OCI-LY3 (cell line): ENCODE measurements at regions not wholly inside any gene's neighbourhood (a gene's known extent, or its start where the extent isn't known, plus 50 kb on each side); places are given as distances from the start of the nearest gene placed in this dataset.

ENCODE experiments used
- H2AFZ ChIP-seq: fragments of 200-600, 300-600 bp; shearing (Covaris generic); 2 replicates; pipeline ENCODE4 v1.6.0; 2014; ENCODE audit warnings: antibody characterized with exemption, low read depth, low read length
- H3K27ac ChIP-seq: fragments of 200-600, 300-600 bp; sonication (generic); 2 replicates; pipeline ENCODE4 v1.5.1; 2014; ENCODE audit warnings: mild to moderate bottlenecking, low read length, moderate library complexity, mixed read lengths
- H3K27me3 ChIP-seq: fragments of 200-600, 300-600 bp; sonication (generic); 2 replicates; pipeline ENCODE4 v1.6.1; 2014; ENCODE audit warnings: low read depth, low read length, mixed read lengths
- H3K36me3 ChIP-seq: fragments of 200-600, 300-600 bp; sonication (generic); replicated peaks from 2 replicates; pipeline ENCODE3; 2014; ENCODE audit warnings: low read depth, low read length, mixed read lengths
- H3K4me1 ChIP-seq: fragments of 300-600, 200-600 bp; sonication (generic); 2 replicates; pipeline ENCODE4 v1.6.1; 2014; ENCODE audit warnings: low read length, mixed read lengths
- H3K4me2 ChIP-seq: fragments of 200-600, 300-600 bp; sonication (generic); 2 replicates; pipeline ENCODE4 v1.6.1; 2014; ENCODE audit warnings: low read length, mixed read lengths
- H3K4me3 ChIP-seq: fragments of 300-600, 200-600 bp; sonication (generic); 2 replicates; pipeline ENCODE4 v1.5.1; 2014; ENCODE audit warnings: antibody characterized with exemption, mild to moderate bottlenecking, low read length, moderate library complexity
- H3K79me2 ChIP-seq: fragments of 300-600, 200-600 bp; shearing (Covaris generic); 2 replicates; pipeline ENCODE4 v1.6.1; 2014; ENCODE audit warnings: mild to moderate bottlenecking, low read length, mixed read lengths
- H3K9ac ChIP-seq: fragments of 300-600, 200-600 bp; shearing (Covaris generic); 2 replicates; pipeline ENCODE4 v1.6.0; 2014; ENCODE audit warnings: mild to moderate bottlenecking, low read length, moderate library complexity
- H3K9me3 ChIP-seq: fragments of 200-600, 300-600 bp; shearing (Covaris generic); 2 replicates; pipeline ENCODE4 v1.6.1; 2014; ENCODE audit warnings: low read length, mixed read lengths; ENCODE audit not compliant: insufficient read depth
- H4K20me1 ChIP-seq: fragments of 200-600, 300-600 bp; sonication (generic); 2 replicates; pipeline ENCODE4 v1.6.1; 2016; ENCODE audit warnings: low read length, mixed read lengths; ENCODE audit not compliant: insufficient read depth
- EZH2phosphoT487 ChIP-seq: fragments of 200-600 bp; shearing (Covaris generic); IDR thresholded peaks from 2 replicates; pipeline ENCODE4 v1.6.1; 2018; ENCODE audit warnings: antibody characterized with exemption, mixed run types, low read depth
- TF ChIP-seq, protein P1 (sequence below): fragments of 200-600, 300-600 bp; sonication (generic); IDR thresholded peaks from 2 replicates; pipeline ENCODE4 v1.5.1; 2014; ENCODE audit warnings: antibody characterized with exemption, low read length, low read depth

DNA sequence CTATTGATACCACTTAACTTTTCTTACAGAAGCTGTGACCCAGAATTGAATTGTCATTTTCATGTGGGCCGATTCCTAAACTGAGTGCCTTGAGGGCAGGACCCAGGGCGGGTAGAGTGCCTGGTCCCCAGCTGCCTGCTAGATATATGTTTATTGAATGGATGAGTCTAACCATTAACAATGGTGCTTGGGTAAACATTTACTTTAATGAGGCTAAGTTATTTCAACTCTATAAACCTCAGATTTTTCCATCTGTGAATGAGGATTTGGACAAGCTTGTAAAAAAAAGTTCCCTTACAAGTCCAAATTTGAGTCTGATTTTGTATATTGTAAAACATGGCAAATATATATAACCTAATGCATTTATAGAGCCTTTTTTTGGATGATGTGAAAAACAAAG is 181.8 kb upstream of the ELL2 start:
- no peaks in the 10 kb centered on the region for H3K9me3 ChIP-seq
- H3K4me2 ChIP-seq: no peak overlapping the region
- TF ChIP-seq EZH2phosphoT487: no peak
- TF ChIP-seq, protein P1, sequence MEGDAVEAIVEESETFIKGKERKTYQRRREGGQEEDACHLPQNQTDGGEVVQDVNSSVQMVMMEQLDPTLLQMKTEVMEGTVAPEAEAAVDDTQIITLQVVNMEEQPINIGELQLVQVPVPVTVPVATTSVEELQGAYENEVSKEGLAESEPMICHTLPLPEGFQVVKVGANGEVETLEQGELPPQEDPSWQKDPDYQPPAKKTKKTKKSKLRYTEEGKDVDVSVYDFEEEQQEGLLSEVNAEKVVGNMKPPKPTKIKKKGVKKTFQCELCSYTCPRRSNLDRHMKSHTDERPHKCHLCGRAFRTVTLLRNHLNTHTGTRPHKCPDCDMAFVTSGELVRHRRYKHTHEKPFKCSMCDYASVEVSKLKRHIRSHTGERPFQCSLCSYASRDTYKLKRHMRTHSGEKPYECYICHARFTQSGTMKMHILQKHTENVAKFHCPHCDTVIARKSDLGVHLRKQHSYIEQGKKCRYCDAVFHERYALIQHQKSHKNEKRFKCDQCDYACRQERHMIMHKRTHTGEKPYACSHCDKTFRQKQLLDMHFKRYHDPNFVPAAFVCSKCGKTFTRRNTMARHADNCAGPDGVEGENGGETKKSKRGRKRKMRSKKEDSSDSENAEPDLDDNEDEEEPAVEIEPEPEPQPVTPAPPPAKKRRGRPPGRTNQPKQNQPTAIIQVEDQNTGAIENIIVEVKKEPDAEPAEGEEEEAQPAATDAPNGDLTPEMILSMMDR: no peak
- no peak overlapping the region for H3K27ac ChIP-seq
- H3K4me1 ChIP-seq: peaks cover 13% of the 10 kb centered on the region
- H3K9ac ChIP-seq: no peak overlapping the region
- no peaks in the 10 kb centered on the region for H3K79me2 ChIP-seq
- H4K20me1 ChIP-seq: no peaks in the 10 kb centered on the region
- no peaks in the 10 kb centered on the region for H3K36me3 ChIP-seq
- H2AFZ ChIP-seq: no peak overlapping the region
- H3K27me3 ChIP-seq: no peaks in the 10 kb centered on the region
- H3K4me3 ChIP-seq: no peak overlapping the region

DNA sequence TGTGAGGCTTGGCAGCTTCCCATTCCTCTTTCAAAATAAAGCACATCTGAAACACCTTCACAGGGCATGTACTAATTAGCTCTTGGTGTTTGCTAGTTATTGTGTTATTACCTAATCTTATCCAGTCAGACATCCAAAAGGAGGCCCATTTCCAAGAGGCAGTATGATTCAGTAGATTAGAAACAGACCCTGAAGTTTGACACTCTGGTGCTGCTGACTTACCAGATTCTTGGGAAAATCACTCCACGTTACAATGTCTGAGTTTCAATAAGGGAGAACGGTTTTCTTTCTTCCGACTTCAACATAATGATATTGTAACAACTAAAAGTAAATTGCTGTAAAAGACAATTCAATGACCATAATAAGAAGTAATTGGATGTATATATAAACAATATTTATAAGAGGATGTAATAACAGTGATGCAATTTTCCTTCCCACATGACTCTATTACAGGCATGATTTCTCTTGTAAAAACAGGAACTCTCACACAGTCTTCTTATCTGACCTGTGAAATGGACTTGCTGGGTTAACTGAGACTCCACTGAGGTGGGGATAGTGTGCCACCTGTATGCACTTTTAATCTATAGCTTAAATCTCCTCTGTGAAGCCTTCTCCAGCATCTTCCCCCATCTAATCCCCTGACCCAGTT is 181.3 kb upstream of the ELL2 start:
- H3K27ac ChIP-seq: no peak overlapping the region
- H3K79me2 ChIP-seq: no peaks in the 10 kb centered on the region
- H3K4me3 ChIP-seq: no peak overlapping the region
- TF ChIP-seq, protein P1: no peak
- no peak for TF ChIP-seq EZH2phosphoT487
- H4K20me1 ChIP-seq: no peaks in the 10 kb centered on the region
- no peaks in the 10 kb centered on the region for H3K36me3 ChIP-seq
- H2AFZ ChIP-seq: no peak overlapping the region
- no peaks in the 10 kb centered on the region for H3K9me3 ChIP-seq
- no peaks in the 10 kb centered on the region for H3K27me3 ChIP-seq
- H3K9ac ChIP-seq: no peak overlapping the region
- no peak overlapping the region for H3K4me2 ChIP-seq
- peaks cover 13% of the 10 kb centered on the region for H3K4me1 ChIP-seq

DNA sequence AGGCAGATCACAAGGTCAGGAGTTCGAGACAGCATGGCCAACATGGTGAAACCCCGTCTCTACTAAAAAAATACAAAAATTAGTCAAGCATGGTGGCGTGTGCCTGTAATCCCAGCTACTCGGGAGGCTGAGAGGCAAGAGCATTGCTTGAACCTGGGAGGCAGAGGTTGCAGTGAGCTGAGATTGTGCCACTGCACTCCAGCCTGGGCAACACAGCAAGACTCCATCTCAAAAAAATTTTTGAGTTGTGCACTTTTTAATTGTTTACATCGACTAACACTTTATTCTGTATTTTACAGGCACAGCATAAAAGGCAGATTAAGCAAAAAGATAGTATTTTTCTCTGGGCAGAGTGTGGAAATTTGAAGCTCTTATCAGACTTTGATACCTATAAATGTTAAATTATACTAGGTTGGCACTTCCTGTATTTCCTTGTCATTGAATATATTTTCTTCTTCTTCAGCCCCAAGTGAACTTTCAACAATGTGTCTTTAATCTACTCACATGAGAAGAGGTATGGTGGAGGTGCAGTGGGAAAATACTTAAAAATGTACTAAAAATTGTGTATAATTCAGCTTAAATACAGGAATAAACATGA is 180.6 kb upstream of the ELL2 start:
- no peak overlapping the region for H3K27ac ChIP-seq

DNA sequence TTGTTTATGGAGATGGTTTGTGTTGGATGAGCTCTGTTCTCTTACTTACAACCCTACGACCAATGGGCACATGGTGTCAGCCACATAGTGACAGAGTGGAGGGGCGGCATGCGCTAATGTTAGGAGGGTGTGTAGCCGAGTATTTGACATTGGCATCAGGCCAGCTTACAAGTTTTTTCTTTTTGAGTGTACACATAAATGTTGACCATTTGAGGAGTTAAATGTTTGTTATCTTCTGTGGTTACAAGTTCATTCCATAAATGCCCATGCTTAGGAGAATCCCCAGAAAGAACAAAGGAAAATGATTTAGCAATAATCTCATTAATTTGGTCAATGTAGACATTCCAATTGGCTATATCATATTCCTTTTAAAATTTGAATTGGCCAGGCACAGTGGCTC is 180.1 kb upstream of the ELL2 start:
- Histone ChIP-seq H3K4me3 (no peak overlapping the region), H3K79me2 (no peaks in the 10 kb centered on the region), H3K9me3 (no peaks in the 10 kb centered on the region), H3K27ac (no peak overlapping the region), H3K27me3 (no peaks in the 10 kb centered on the region), H3K4me2 (no peak overlapping the region), H2AFZ (no peak overlapping the region), H3K36me3 (no peaks in the 10 kb centered on the region), H4K20me1 (no peaks in the 10 kb centered on the region), H3K9ac (no peak overlapping the region), H3K4me1 (peaks cover 9% of the 10 kb centered on the region)
- no peak for TF ChIP-seq EZH2phosphoT487
- TF ChIP-seq, protein P1: no peak

More for the DNA sequence above, 180.6 kb upstream of the ELL2 start:
- H3K79me2 ChIP-seq: no peaks in the 10 kb centered on the region
- TF ChIP-seq, protein P1: no peak
- no peak for TF ChIP-seq EZH2phosphoT487
- no peak overlapping the region for H2AFZ ChIP-seq
- H3K9ac ChIP-seq: no peak overlapping the region
- peaks cover 13% of the 10 kb centered on the region for H3K4me1 ChIP-seq
- no peak overlapping the region for H3K4me3 ChIP-seq
- H3K36me3 ChIP-seq: no peaks in the 10 kb centered on the region
- no peaks in the 10 kb centered on the region for H3K9me3 ChIP-seq
- H3K4me2 ChIP-seq: no peak overlapping the region
- H3K27me3 ChIP-seq: no peaks in the 10 kb centered on the region
- no peaks in the 10 kb centered on the region for H4K20me1 ChIP-seq
